ENCODE measurements at regions not wholly inside any gene's neighbourhood (a gene's known extent, or its start where the extent isn't known, plus 50 kb on each side); places are given as distances from the start of the nearest gene placed in this dataset.

GRCh38 chr2:220182790-220183189, 555.4 kb downstream of the SLC4A3 start:
- DNase-seq = no peak

- no peak for DNase-seq
These were observed 558.4 kb downstream of the SLC4A3 start for GRCh38 chr2:220185766-220186305.

GRCh38 chr2:220188031-220188430, 560.6 kb downstream of the SLC4A3 start:
- DNase-seq = no peak

GRCh38 chr2:220191031-220191430, 563.6 kb downstream of the SLC4A3 start:
- no peak for DNase-seq

GRCh38 chr2:220191737-220192136, 564.3 kb downstream of the SLC4A3 start:
- DNase-seq = no peak

- DNase-seq = no peak
These were observed 565.7 kb downstream of the SLC4A3 start for GRCh38 chr2:220192994-220193753.

GRCh38 chr2:220194630-220195584, 567.5 kb downstream of the SLC4A3 start:
- no peak for DNase-seq

GRCh38 chr2:220198896-220199295, 571.5 kb downstream of the SLC4A3 start:
- DNase-seq = no peak

- no peak for DNase-seq
These were observed 574.6 kb downstream of the SLC4A3 start for GRCh38 chr2:220202066-220202465.

- DNase-seq = no peak
These were observed 581.7 kb downstream of the SLC4A3 start for GRCh38 chr2:220209093-220209492.

- DNase-seq = no peak
These were observed 582.3 kb downstream of the SLC4A3 start for GRCh38 chr2:220209751-220210150.

GRCh38 chr2:220212296-220213080, 585.1 kb downstream of the SLC4A3 start:
- no peak for DNase-seq

GRCh38 chr2:220215785-220216184, 588.4 kb downstream of the SLC4A3 start:
- no peak for DNase-seq

GRCh38 chr2:220219371-220219770, 591.9 kb downstream of the SLC4A3 start:
- DNase-seq = no peak

- no peak for DNase-seq
These were observed 592.6 kb downstream of the SLC4A3 start for GRCh38 chr2:220220009-220220408.

GRCh38 chr2:220221992-220222391, 594.6 kb downstream of the SLC4A3 start:
- DNase-seq = no peak

GRCh38 chr2:220224691-220225543, 597.5 kb downstream of the SLC4A3 start:
- no peak for DNase-seq

GRCh38 chr2:220226076-220226475, 598.6 kb downstream of the SLC4A3 start:
- DNase-seq = no peak

- no peak for DNase-seq
These were observed 599.1 kb downstream of the SLC4A3 start for GRCh38 chr2:220226546-220226945.

GRCh38 chr2:220227266-220227920, 600.0 kb downstream of the SLC4A3 start:
- no peak for DNase-seq

- DNase-seq = no peak
These were observed 601.0 kb downstream of the SLC4A3 start for GRCh38 chr2:220228310-220229006.
